ENCODE measurements at regions not wholly inside any gene's neighbourhood (a gene's known extent, or its start where the extent isn't known, plus 50 kb on each side); places are given as distances from the start of the nearest gene placed in this dataset.

DNA sequence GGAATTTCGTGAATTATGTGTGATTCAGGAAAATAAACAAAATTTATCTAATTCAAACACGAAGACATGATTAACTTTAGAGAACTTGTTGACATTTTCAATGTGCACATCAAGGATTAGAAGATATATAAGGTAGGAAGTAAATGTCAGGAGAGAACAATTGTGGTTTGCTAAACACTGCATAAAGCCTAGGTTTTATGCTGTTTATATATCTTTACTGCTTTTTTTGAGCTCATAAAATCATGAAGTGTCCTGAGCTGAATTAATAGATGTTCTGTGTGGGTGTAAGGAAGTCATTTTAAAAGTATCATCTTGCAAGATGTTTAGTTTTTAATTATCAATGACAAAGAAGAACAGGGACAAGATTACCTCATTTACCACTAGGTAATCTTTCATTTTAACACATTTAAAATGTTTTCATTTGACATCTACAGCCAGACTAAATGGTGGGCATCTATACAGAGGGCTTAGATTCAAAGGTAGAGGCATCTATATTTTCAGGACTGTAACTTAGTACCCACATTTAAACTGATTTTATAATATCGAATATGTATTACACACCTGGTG, 382.8 kb downstream of the ADAMTS20 start:
- TF ChIP-seq CTCF (optimal IDR thresholded peaks at IDR 0.05 in 1 of 3, IDR thresholded peaks at IDR 0.05 in 1 of 3, conservative IDR thresholded peaks at IDR 0.05 in 1 of 3; ENCODE audit: extremely low read depth in 1 of 3, insufficient read depth in 2 of 3, low read length in 3 of 3): no peak
- no peak for TF ChIP-seq EZH2 (IDR thresholded peaks at IDR 0.05; ENCODE audit: low read length)

Measured in keratinocyte (primary cell).